ENCODE measurements at regions not wholly inside any gene's neighbourhood (a gene's known extent, or its start where the extent isn't known, plus 50 kb on each side); places are given as distances from the start of the nearest gene placed in this dataset.

- TF ChIP-seq CTCF (IDR thresholded peaks at IDR 0.05; ENCODE audit: insufficient read depth, low read depth, low read length) (no peak), EZH2 (IDR thresholded peaks at IDR 0.05; ENCODE audit: insufficient read depth, low read length) (no peak)
Measured at GRCh38 chr13:21889651-21890050, 218.8 kb downstream of the FGF9 start.
